B cell (primary cell): ENCODE measurements at regions not wholly inside any gene's neighbourhood (a gene's known extent, or its start where the extent isn't known, plus 50 kb on each side); places are given as distances from the start of the nearest gene placed in this dataset.

Experiments
- CTCF ChIP-seq: fragments of 200-600 bp; IDR thresholded peaks from one replicate; pipeline ENCODE4 v1.8.0; 2022; ENCODE audit warnings: antibody characterized with exemption, mild to moderate bottlenecking
- EZH2 ChIP-seq: IDR thresholded peaks from 2 replicates; pipeline ENCODE4 v1.6.1; 2012; ENCODE audit warnings: borderline replicate concordance, low read depth, mild to moderate bottlenecking, moderate library complexity, low read length; ENCODE audit not compliant: insufficient read depth, poor library complexity, severe bottlenecking

DNA sequence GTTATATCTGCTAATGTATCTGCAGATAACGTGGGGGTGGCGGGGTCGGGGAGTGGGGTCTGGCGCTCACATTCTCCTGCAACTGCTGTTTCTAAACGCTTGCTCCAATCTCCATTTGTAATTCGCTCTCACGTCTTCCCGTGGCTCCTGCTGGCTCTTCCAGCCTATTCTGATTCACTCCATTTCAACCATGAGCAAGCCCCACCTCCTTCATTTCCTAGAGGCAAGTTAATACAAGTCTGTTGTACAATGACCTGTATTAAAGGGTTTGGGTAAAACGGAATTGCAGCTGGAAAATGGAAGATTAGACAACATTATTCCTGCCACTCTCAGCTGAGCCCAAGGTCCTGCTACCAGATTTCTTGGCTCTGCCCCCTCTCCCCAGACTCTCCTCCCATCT, 132.3 kb downstream of the CSNK2A3 start:
- no peak for TF ChIP-seq CTCF
- no peak for TF ChIP-seq EZH2
